Naive thymus-derived CD4-positive, alpha-beta T cell (primary cell): ENCODE measurements at regions not wholly inside any gene's neighbourhood (a gene's known extent, or its start where the extent isn't known, plus 50 kb on each side); places are given as distances from the start of the nearest gene placed in this dataset.

Experiments used
- ATAC-seq: fragments of 150-1000 bp; cut with Tn5 transposase; 2 replicates; pipeline ENCODE4 v1.10.0; 2021; ENCODE audit warnings: mild to moderate bottlenecking, moderate library complexity
- CTCF ChIA-PET: fragments of 350-600 bp; sonication (Branson Sonifier 250); formaldehyde crosslinking; loops from one replicate; lab custom pipeline; 2021; ENCODE audit warnings: antibody characterized with exemption; lab: Charles Lee
- POLR2A ChIA-PET: fragments of 350-600 bp; sonication (Branson Sonifier 250); formaldehyde crosslinking; loops from one replicate; lab custom pipeline; 2021; ENCODE audit warnings: antibody characterized with exemption, inconsistent platforms; lab: Charles Lee
- DNase-seq, 9 donors: peaks; one replicate each; pipeline versions ENCODE4 v3.0.0 to v3.0.0-alpha.2; 2020 to 2022; ENCODE audit warnings: mixed read lengths in 1 of 9
- H3K27ac ChIP-seq: one replicate; pipeline ENCODE4 v1.7.0; 2013; ENCODE audit warnings: mild to moderate bottlenecking, low read depth, low read length, moderate library complexity
- H3K27me3 ChIP-seq, 2 donors: one replicate each; pipeline ENCODE4 v1.7.0; 2013; ENCODE audit warnings: low read length in 2 of 2, mild to moderate bottlenecking in 2 of 2, moderate library complexity in 2 of 2; ENCODE audit not compliant: control insufficient read depth in 2 of 2, insufficient read depth in 2 of 2
- H3K36me3 ChIP-seq, 3 experiments: 1 replicate in 2 of 3; 2 replicates in 1 of 3; pipeline ENCODE4 v1.7.0; 2013; ENCODE audit warnings: low read length in 3 of 3, mild to moderate bottlenecking in 3 of 3, moderate library complexity in 1 of 3; ENCODE audit not compliant: insufficient read depth in 3 of 3, control insufficient read depth in 2 of 3
- H3K4me1 ChIP-seq, 2 donors: one replicate each; pipeline ENCODE4 v1.7.0; 2013; ENCODE audit warnings: low read length in 2 of 2, mild to moderate bottlenecking in 2 of 2, moderate library complexity in 1 of 2; ENCODE audit not compliant: control insufficient read depth in 2 of 2, insufficient read depth in 2 of 2
- H3K4me3 ChIP-seq: 2 replicates; pipeline ENCODE4 v1.7.0; 2013; ENCODE audit warnings: mild to moderate bottlenecking, low read length
- H3K9me3 ChIP-seq, 3 experiments: 1 replicate in 2 of 3; 2 replicates in 1 of 3; pipeline ENCODE4 v1.7.0; 2013; ENCODE audit warnings: low read length in 3 of 3; ENCODE audit not compliant: control insufficient read depth in 2 of 3
- H3K27ac Mint-ChIP-seq, 9 donors: one replicate each; pipeline ENCODE4 v1.8.0; 2020 to 2022; ENCODE audit warnings: mixed read lengths in 9 of 9, mild to moderate bottlenecking in 8 of 9, moderate library complexity in 5 of 9, inconsistent platforms in 2 of 9
- H3K27me3 Mint-ChIP-seq, 5 donors: one replicate each; pipeline ENCODE4 v1.8.0; 2021 to 2022; ENCODE audit warnings: mixed read lengths in 5 of 5, mild to moderate bottlenecking in 1 of 5
- H3K36me3 Mint-ChIP-seq, 5 donors: one replicate each; pipeline ENCODE4 v1.8.0; 2020 to 2022; ENCODE audit warnings: mixed read lengths in 5 of 5, mild to moderate bottlenecking in 3 of 5, inconsistent platforms in 1 of 5
- H3K4me1 Mint-ChIP-seq, 7 donors: one replicate each; pipeline ENCODE4 v1.8.0; 2020 to 2022; ENCODE audit warnings: mixed read lengths in 7 of 7, mild to moderate bottlenecking in 3 of 7, inconsistent platforms in 1 of 7
- H3K4me3 Mint-ChIP-seq, 10 donors: one replicate each; pipeline ENCODE4 v1.8.0; 2020 to 2022; ENCODE audit warnings: mild to moderate bottlenecking in 10 of 10, mixed read lengths in 10 of 10, moderate library complexity in 6 of 10, inconsistent platforms in 2 of 10
- H3K9me3 Mint-ChIP-seq, 11 donors: one replicate each; pipeline ENCODE4 v1.8.0; 2020 to 2022; ENCODE audit warnings: mixed read lengths in 11 of 11, mild to moderate bottlenecking in 4 of 11, inconsistent platforms in 1 of 11, moderate library complexity in 1 of 11
- intact Hi-C, 2 donors: fragments of 100-400 bp; cut with micrococcal nuclease; formaldehyde crosslinking; loops; one replicate each; pipeline ENCODE4 v1.15.1; 2023

GRCh38 chr1:221608835-221609320, 133.0 kb downstream of the DUSP10 start:
- peaks cover 0 to 2% (median 0%) of the 10 kb centered on the region in 5 donors for H3K27me3 Mint-ChIP-seq
- CTCF ChIA-PET, result no interaction called here
- no peak overlapping the region for H3K27ac ChIP-seq

DNA sequence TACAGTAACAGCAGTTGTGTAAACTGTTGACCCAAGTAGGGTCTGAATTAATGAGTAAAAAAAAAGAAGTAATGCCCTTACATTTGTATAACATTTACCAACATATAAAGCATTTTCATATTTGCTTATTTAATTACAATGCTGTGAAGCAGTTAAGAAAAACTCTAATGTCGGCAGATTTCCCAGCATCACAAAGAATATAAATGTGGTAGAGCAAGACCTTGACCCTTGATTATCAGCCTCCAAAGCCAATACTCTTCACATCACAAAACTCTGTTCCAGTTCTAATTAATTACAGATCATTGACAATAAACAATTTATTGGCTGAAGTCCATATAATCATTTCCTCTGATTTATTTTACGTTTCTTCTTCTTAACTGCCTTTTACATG, 130.2 kb downstream of the DUSP10 start:
- no peak overlapping the region for H3K27ac ChIP-seq
- no peaks in the 10 kb centered on the region for H3K36me3 Mint-ChIP-seq
- H3K4me1 ChIP-seq, result no peaks in the 10 kb centered on the region
- CTCF ChIA-PET, result no interaction called here
- no peak overlapping the region for H3K4me3 Mint-ChIP-seq
- DNase-seq, result no peak
- H3K27ac Mint-ChIP-seq, result no peak overlapping the region
- H3K9me3 Mint-ChIP-seq, result peaks cover 0 to 2% (median 0%) of the 10 kb centered on the region in 11 donors
- H3K4me3 ChIP-seq, result no peak overlapping the region
- intact Hi-C loops, result no loop called here
- no peaks in the 10 kb centered on the region for H3K4me1 Mint-ChIP-seq
- no peaks in the 10 kb centered on the region for H3K27me3 ChIP-seq
- no peaks in the 10 kb centered on the region for H3K9me3 ChIP-seq
- ATAC-seq, result no peak
- POLR2A ChIA-PET, result no interaction called here
- no peaks in the 10 kb centered on the region for H3K36me3 ChIP-seq
- peaks cover 0 to 9% (median 0%) of the 10 kb centered on the region in 5 donors for H3K27me3 Mint-ChIP-seq

More at GRCh38 chr1:221608835-221609320, 133.0 kb downstream of the DUSP10 start:
- H3K4me3 ChIP-seq, result no peak overlapping the region
- intact Hi-C loops, result no loop called here
- Mint-ChIP-seq H3K4me3 (no peak overlapping the region), H3K36me3 (no peaks in the 10 kb centered on the region), H3K4me1 (no peaks in the 10 kb centered on the region), H3K27ac (no peak overlapping the region), H3K9me3 (peaks cover 0 to 2% (median 0%) of the 10 kb centered on the region in 11 donors)
- H3K27me3 ChIP-seq, result no peaks in the 10 kb centered on the region
- POLR2A ChIA-PET, result no interaction called here
- DNase-seq, result no peak
- no peaks in the 10 kb centered on the region for H3K9me3 ChIP-seq
- no peak for ATAC-seq
- H3K4me1 ChIP-seq, result no peaks in the 10 kb centered on the region
- H3K36me3 ChIP-seq, result no peaks in the 10 kb centered on the region

GRCh38 chr1:221612047-221612777, 129.7 kb downstream of the DUSP10 start:
- Mint-ChIP-seq H3K9me3 (peaks cover 0 to 2% (median 0%) of the 10 kb centered on the region in 11 donors), H3K4me1 (no peaks in the 10 kb centered on the region), H3K27ac (no peak overlapping the region), H3K4me3 (no peak overlapping the region), H3K36me3 (no peaks in the 10 kb centered on the region), H3K27me3 (peaks cover 0 to 9% (median 0%) of the 10 kb centered on the region in 5 donors)
- DNase-seq (no peak), ATAC-seq (no peak)
- CTCF ChIA-PET, result no interaction called here
- intact Hi-C loops, result no loop called here
- Histone ChIP-seq H3K36me3 (no peaks in the 10 kb centered on the region), H3K9me3 (no peaks in the 10 kb centered on the region), H3K4me3 (no peak overlapping the region), H3K27ac (no peak overlapping the region), H3K27me3 (no peaks in the 10 kb centered on the region), H3K4me1 (no peaks in the 10 kb centered on the region)
- POLR2A ChIA-PET, result no interaction called here

DNA sequence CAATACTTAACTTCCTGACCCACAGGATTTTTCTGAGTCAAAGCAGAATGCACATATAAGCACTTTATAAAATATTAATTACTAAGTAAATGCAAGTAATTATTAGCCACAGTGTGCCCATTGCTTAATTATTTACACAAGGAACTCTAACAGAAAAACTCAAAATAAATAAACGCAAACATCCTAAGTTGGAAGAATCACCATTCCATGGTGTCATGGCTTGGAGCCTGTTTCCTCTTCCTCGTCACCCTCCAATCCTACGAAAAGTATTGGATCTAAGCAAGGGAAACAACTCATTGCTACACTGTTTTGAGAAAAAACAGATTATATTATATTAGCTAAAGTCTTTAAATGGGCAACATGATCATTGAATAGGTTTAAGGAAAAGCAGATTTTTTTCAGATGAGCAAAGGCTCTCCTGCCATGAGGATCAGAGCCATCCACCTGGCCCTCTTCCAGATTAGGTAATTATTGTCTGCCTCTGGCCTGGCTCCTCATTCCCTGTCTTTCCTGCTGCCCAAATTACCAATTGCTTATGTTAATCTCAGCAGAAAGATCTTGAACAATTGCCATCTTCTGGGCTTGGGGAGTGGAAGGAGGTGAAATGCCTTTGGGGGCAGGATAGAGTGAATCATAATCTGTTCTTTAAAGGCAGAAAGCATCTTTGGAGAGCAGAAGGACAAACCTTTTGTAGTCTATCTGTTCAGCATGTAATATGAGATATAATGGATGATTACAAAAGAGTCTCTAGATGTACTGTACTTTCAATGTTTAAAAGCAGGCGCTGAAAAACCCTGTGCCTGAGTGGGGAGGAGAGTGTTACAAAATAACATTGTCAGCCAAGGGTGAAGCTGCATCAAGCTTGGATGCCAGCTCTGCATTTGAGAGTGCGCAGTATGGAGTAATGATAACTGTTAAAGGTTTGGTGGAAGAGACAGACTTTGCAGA, 121.2 kb downstream of the DUSP10 start:
- POLR2A ChIA-PET, result interaction anchor here (1.0 kb wide), 1 partner anchor 121 kb away, joined by 4 read pairs; the partner anchor contains the start of gene DUSP10
- Histone ChIP-seq H3K36me3 (no peaks in the 10 kb centered on the region), H3K27ac (no peak overlapping the region), H3K4me1 (no peaks in the 10 kb centered on the region), H3K27me3 (no peaks in the 10 kb centered on the region), H3K4me3 (no peak overlapping the region), H3K9me3 (no peaks in the 10 kb centered on the region)
- H3K4me1 Mint-ChIP-seq, result no peaks in the 10 kb centered on the region
- H3K27me3 Mint-ChIP-seq, result peaks cover 0 to 27% (median 0%) of the 10 kb centered on the region in 5 donors
- no peaks in the 10 kb centered on the region for H3K9me3 Mint-ChIP-seq
- H3K27ac Mint-ChIP-seq, result no peak overlapping the region
- CTCF ChIA-PET, result interaction anchor here (0.9 kb wide), 1 partner anchor 66 kb away, joined by 3 read pairs; no protein-coding TSS in a partner anchor
- DNase-seq (no peak), ATAC-seq (no peak)
- peaks cover 0 to 2% (median 0%) of the 10 kb centered on the region in 5 donors for H3K36me3 Mint-ChIP-seq
- intact Hi-C loops, result loop anchor here in 1 of 2 donors (10.0 kb wide), 1 partner anchor 384 kb away; no protein-coding TSS in a partner anchor
- H3K4me3 Mint-ChIP-seq, result no peak overlapping the region

GRCh38 chr1:221621683-221622082, 120.2 kb downstream of the DUSP10 start:
- ATAC-seq (no peak), DNase-seq (no peak)
- Histone ChIP-seq H3K36me3 (no peaks in the 10 kb centered on the region), H3K9me3 (no peaks in the 10 kb centered on the region), H3K27ac (no peak overlapping the region), H3K4me1 (no peaks in the 10 kb centered on the region), H3K27me3 (no peaks in the 10 kb centered on the region), H3K4me3 (no peak overlapping the region)
- peaks cover 0 to 28% (median 0%) of the 10 kb centered on the region in 5 donors for H3K27me3 Mint-ChIP-seq
- ChIA-PET CTCF (interaction anchor here (0.9 kb wide), 1 partner anchor 67 kb away, joined by 3 read pairs; no protein-coding TSS in a partner anchor), POLR2A (interaction anchor here (1.0 kb wide), 1 partner anchor 120 kb away, joined by 4 read pairs; the partner anchor contains the start of gene DUSP10)
- H3K4me3 Mint-ChIP-seq, result no peak overlapping the region
- H3K36me3 Mint-ChIP-seq, result peaks cover 0 to 2% (median 0%) of the 10 kb centered on the region in 5 donors
- no peak overlapping the region for H3K27ac Mint-ChIP-seq
- no peaks in the 10 kb centered on the region for H3K9me3 Mint-ChIP-seq
- intact Hi-C loops, result loop anchor here in 1 of 2 donors (1.0 to 10.0 kb wide), 2 partner anchors 383 to 834 kb away; no protein-coding TSS in a partner anchor
- H3K4me1 Mint-ChIP-seq, result no peaks in the 10 kb centered on the region

DNA sequence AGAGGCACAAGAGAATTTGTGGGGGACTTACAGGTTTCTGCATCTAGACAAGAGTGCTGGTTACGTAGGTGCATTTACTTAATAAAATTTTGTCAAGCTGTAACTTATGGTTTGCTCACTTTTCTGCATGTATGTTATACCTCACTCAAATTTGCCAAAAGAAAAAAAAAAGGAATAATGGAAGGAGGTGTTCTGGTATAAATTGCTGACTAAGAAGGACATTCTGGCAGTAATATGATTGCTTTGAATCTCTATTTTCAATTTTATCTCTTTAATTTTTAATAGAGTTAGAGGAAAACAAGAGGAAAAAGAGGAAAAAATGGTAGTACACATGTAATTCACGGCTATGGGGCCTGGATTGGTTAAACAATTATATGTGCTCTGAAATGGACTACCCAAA, 119.5 kb downstream of the DUSP10 start:
- H3K4me3 Mint-ChIP-seq, result no peak overlapping the region
- H3K9me3 ChIP-seq, result no peaks in the 10 kb centered on the region
- ATAC-seq, result no peak
- H3K27me3 ChIP-seq, result no peaks in the 10 kb centered on the region
- no peaks in the 10 kb centered on the region for H3K9me3 Mint-ChIP-seq
- H3K4me1 Mint-ChIP-seq, result no peaks in the 10 kb centered on the region
- CTCF ChIA-PET, result no interaction called here
- intact Hi-C loops, result loop anchor here in 1 of 2 donors (1.0 to 10.0 kb wide), 2 partner anchors 382 to 833 kb away; no protein-coding TSS in a partner anchor
- H3K36me3 Mint-ChIP-seq, result peaks cover 0 to 2% (median 0%) of the 10 kb centered on the region in 5 donors
- POLR2A ChIA-PET, result no interaction called here
- no peaks in the 10 kb centered on the region for H3K36me3 ChIP-seq
- H3K4me3 ChIP-seq, result no peak overlapping the region
- no peak for DNase-seq
- no peak overlapping the region for H3K27ac ChIP-seq
- no peaks in the 10 kb centered on the region for H3K4me1 ChIP-seq
- no peak overlapping the region for H3K27ac Mint-ChIP-seq
- peaks cover 0 to 34% (median 0%) of the 10 kb centered on the region in 5 donors for H3K27me3 Mint-ChIP-seq
